ENCODE measurements at regions not wholly inside any gene's neighbourhood (a gene's known extent, or its start where the extent isn't known, plus 50 kb on each side); places are given as distances from the start of the nearest gene placed in this dataset.

- TF ChIP-seq CTCF (IDR thresholded peaks at IDR 0.05) = no peak
- TF ChIP-seq POLR2A (IDR thresholded peaks at IDR 0.05) = no peak
Observed at GRCh38 chr9:75826314-75826713, 64.2 kb upstream of the PCSK5 start.
